ENCODE measurements at regions not wholly inside any gene's neighbourhood (a gene's known extent, or its start where the extent isn't known, plus 50 kb on each side); places are given as distances from the start of the nearest gene placed in this dataset.

GRCh38 chr6:19329078-19329477, 508.1 kb upstream of the ID4 start:
- no peak for DNase-seq (ENCODE audit: low read depth)
- H3K4me3 ChIP-seq (ENCODE audit: low read length) = no peak overlapping the region

GRCh38 chr6:19331089-19331488, 506.1 kb upstream of the ID4 start:
- H3K4me3 ChIP-seq (ENCODE audit: low read length) = no peak overlapping the region
- no peak for TF ChIP-seq CTCF (conservative IDR thresholded peaks at IDR 0.05; ENCODE audit: low read depth, low read length)
- no peak for DNase-seq (ENCODE audit: low read depth)

More at GRCh38 chr6:19329078-19329477, 508.1 kb upstream of the ID4 start:
- TF ChIP-seq CTCF (conservative IDR thresholded peaks at IDR 0.05; ENCODE audit: low read depth, low read length) = no peak

- no peak for TF ChIP-seq CTCF (conservative IDR thresholded peaks at IDR 0.05; ENCODE audit: low read depth, low read length)
- H3K4me3 ChIP-seq (ENCODE audit: low read length) = no peak overlapping the region
- DNase-seq (ENCODE audit: low read depth) = no peak
These were observed 504.2 kb upstream of the ID4 start for GRCh38 chr6:19332806-19333460.

- no peak overlapping the region for H3K4me3 ChIP-seq (ENCODE audit: low read length)
- DNase-seq (ENCODE audit: low read depth) = no peak
These were observed 503.2 kb upstream of the ID4 start for GRCh38 chr6:19333936-19334335.

GRCh38 chr6:19336579-19336978, 500.6 kb upstream of the ID4 start:
- no peak for TF ChIP-seq CTCF (conservative IDR thresholded peaks at IDR 0.05; ENCODE audit: low read depth, low read length)
- DNase-seq (ENCODE audit: low read depth) = no peak

More at GRCh38 chr6:19333936-19334335, 503.2 kb upstream of the ID4 start:
- no peak for TF ChIP-seq CTCF (conservative IDR thresholded peaks at IDR 0.05; ENCODE audit: low read depth, low read length)

GRCh38 chr6:19337101-19337500, 500.1 kb upstream of the ID4 start:
- no peak for TF ChIP-seq CTCF (conservative IDR thresholded peaks at IDR 0.05; ENCODE audit: low read depth, low read length)
- H3K4me3 ChIP-seq (ENCODE audit: low read length) = no peak overlapping the region
- no peak for DNase-seq (ENCODE audit: low read depth)

More at GRCh38 chr6:19336579-19336978, 500.6 kb upstream of the ID4 start:
- H3K4me3 ChIP-seq (ENCODE audit: low read length) = no peak overlapping the region

- no peak for TF ChIP-seq CTCF (conservative IDR thresholded peaks at IDR 0.05; ENCODE audit: low read depth, low read length)
- no peak overlapping the region for H3K4me3 ChIP-seq (ENCODE audit: low read length)
- no peak for DNase-seq (ENCODE audit: low read depth)
These were observed 494.6 kb upstream of the ID4 start for GRCh38 chr6:19342616-19343015.
